ENCODE measurements at regions not wholly inside any gene's neighbourhood (a gene's known extent, or its start where the extent isn't known, plus 50 kb on each side); places are given as distances from the start of the nearest gene placed in this dataset.
"Not testable (repeated sequence)": the region's sequence is repeated elsewhere in the genome, so short reads cannot be mapped to it uniquely, and the experiment has no call there.

- TF ChIP-seq POU2F2 (IDR thresholded peaks at IDR 0.05; ENCODE audit: low read depth, low read length), result no peak
- TF ChIP-seq SPI1 (IDR thresholded peaks at IDR 0.05; ENCODE audit: low read depth, low read length), result no peak
- TF ChIP-seq TAF1 (IDR thresholded peaks at IDR 0.05; ENCODE audit: low read depth, low read length), result no peak
- no peak for TF ChIP-seq PAX5 (IDR thresholded peaks at IDR 0.05; ENCODE audit: insufficient read depth, low read length, severe bottlenecking)
- no peak for TF ChIP-seq POLR2A (IDR thresholded peaks at IDR 0.05; ENCODE audit: low read depth, low read length)
- no peak for TF ChIP-seq POLR2AphosphoS5 (IDR thresholded peaks at IDR 0.05; ENCODE audit: low read depth, low read length)
- no peak for DNase-seq (ENCODE audit: insufficient read length, low spot score)
- FAIRE-seq, result no peak
Observed at GRCh38 chr17:70271672-70272071, 102.3 kb downstream of the KCNJ2 start.

- FAIRE-seq, result no peak
- no peak for DNase-seq (ENCODE audit: insufficient read length, low spot score)
- TF ChIP-seq PAX5 (IDR thresholded peaks at IDR 0.05; ENCODE audit: insufficient read depth, low read length, severe bottlenecking) (no peak), POU2F2 (IDR thresholded peaks at IDR 0.05; ENCODE audit: low read depth, low read length) (no peak)
Observed at GRCh38 chr17:70274255-70274654, 104.9 kb downstream of the KCNJ2 start.

GRCh38 chr17:70276906-70277305 lies 107.6 kb downstream of the KCNJ2 start:
- TF ChIP-seq POLR2A (IDR thresholded peaks at IDR 0.05; ENCODE audit: low read depth, low read length), result no peak
- FAIRE-seq (no peak), DNase-seq (ENCODE audit: insufficient read length, low spot score) (no peak)

- DNase-seq (ENCODE audit: insufficient read length, low spot score), result no peak
- FAIRE-seq, result no peak
- TF ChIP-seq POU2F2 (IDR thresholded peaks at IDR 0.05; ENCODE audit: low read depth, low read length) (no peak), SPI1 (IDR thresholded peaks at IDR 0.05; ENCODE audit: low read depth, low read length) (no peak), POLR2A (IDR thresholded peaks at IDR 0.05; ENCODE audit: low read depth, low read length) (no peak), POLR2AphosphoS5 (IDR thresholded peaks at IDR 0.05; ENCODE audit: low read depth, low read length) (no peak), PAX5 (IDR thresholded peaks at IDR 0.05; ENCODE audit: insufficient read depth, low read length, severe bottlenecking) (no peak), TAF1 (IDR thresholded peaks at IDR 0.05; ENCODE audit: low read depth, low read length) (no peak)
Observed at GRCh38 chr17:70278844-70279462, 109.6 kb downstream of the KCNJ2 start.

- DNase-seq (ENCODE audit: insufficient read length, low spot score) (no peak), FAIRE-seq (no peak)
- TF ChIP-seq POU2F2 (IDR thresholded peaks at IDR 0.05; ENCODE audit: low read depth, low read length) (no peak), TAF1 (IDR thresholded peaks at IDR 0.05; ENCODE audit: low read depth, low read length) (no peak), POLR2AphosphoS5 (IDR thresholded peaks at IDR 0.05; ENCODE audit: low read depth, low read length) (no peak), PAX5 (IDR thresholded peaks at IDR 0.05; ENCODE audit: insufficient read depth, low read length, severe bottlenecking) (no peak), POLR2A (IDR thresholded peaks at IDR 0.05; ENCODE audit: low read depth, low read length) (no peak), SPI1 (IDR thresholded peaks at IDR 0.05; ENCODE audit: low read depth, low read length) (no peak)
Observed at GRCh38 chr17:70286391-70286790, 117.1 kb downstream of the KCNJ2 start.

- FAIRE-seq (no peak), DNase-seq (ENCODE audit: insufficient read length, low spot score) (no peak)
- TF ChIP-seq TAF1 (IDR thresholded peaks at IDR 0.05; ENCODE audit: low read depth, low read length), result no peak
- no peak for TF ChIP-seq SPI1 (IDR thresholded peaks at IDR 0.05; ENCODE audit: low read depth, low read length)
- no peak for TF ChIP-seq POLR2A (IDR thresholded peaks at IDR 0.05; ENCODE audit: low read depth, low read length)
- TF ChIP-seq POLR2AphosphoS5 (IDR thresholded peaks at IDR 0.05; ENCODE audit: low read depth, low read length), result no peak
- TF ChIP-seq PAX5 (IDR thresholded peaks at IDR 0.05; ENCODE audit: insufficient read depth, low read length, severe bottlenecking), result no peak
- no peak for TF ChIP-seq POU2F2 (IDR thresholded peaks at IDR 0.05; ENCODE audit: low read depth, low read length)
Observed at GRCh38 chr17:70288540-70289290, 119.4 kb downstream of the KCNJ2 start.

GRCh38 chr17:70290770-70291169 lies 121.4 kb downstream of the KCNJ2 start:
- FAIRE-seq (no peak), DNase-seq (ENCODE audit: insufficient read length, low spot score) (no peak)
- TF ChIP-seq TAF1 (IDR thresholded peaks at IDR 0.05; ENCODE audit: low read depth, low read length) (no peak), SPI1 (IDR thresholded peaks at IDR 0.05; ENCODE audit: low read depth, low read length) (no peak)

- no peak for FAIRE-seq
- no peak for DNase-seq (ENCODE audit: insufficient read length, low spot score)
- TF ChIP-seq POLR2AphosphoS5 (IDR thresholded peaks at IDR 0.05; ENCODE audit: low read depth, low read length) (no peak), TAF1 (IDR thresholded peaks at IDR 0.05; ENCODE audit: low read depth, low read length) (no peak)
Observed at GRCh38 chr17:70292366-70292765, 123.0 kb downstream of the KCNJ2 start.

GRCh38 chr17:70293564-70294310 lies 124.4 kb downstream of the KCNJ2 start:
- FAIRE-seq; DNase-seq (ENCODE audit: insufficient read length, low spot score): not testable (repeated sequence)

GRCh38 chr17:70295329-70295728 lies 126.0 kb downstream of the KCNJ2 start:
- no peak for TF ChIP-seq PAX5 (IDR thresholded peaks at IDR 0.05; ENCODE audit: insufficient read depth, low read length, severe bottlenecking)
- TF ChIP-seq POLR2AphosphoS5 (IDR thresholded peaks at IDR 0.05; ENCODE audit: low read depth, low read length), result no peak
- no peak for TF ChIP-seq TAF1 (IDR thresholded peaks at IDR 0.05; ENCODE audit: low read depth, low read length)
- FAIRE-seq (no peak), DNase-seq (ENCODE audit: insufficient read length, low spot score) (no peak)
